ENCODE measurements at regions not wholly inside any gene's neighbourhood (a gene's known extent, or its start where the extent isn't known, plus 50 kb on each side); places are given as distances from the start of the nearest gene placed in this dataset.
A peak's percentile ranks its signal among the peaks of the same experiment; 100 is the strongest.

- no peak for DNase-seq (ENCODE audit: low read depth)
These were observed 105.0 kb upstream of the STK17B start for GRCh38 chr2:196276421-196276820.

- DNase-seq (ENCODE audit: low read depth) = peak; percentile 68
These were observed 105.6 kb upstream of the STK17B start for GRCh38 chr2:196277002-196277401.

GRCh38 chr2:196278491-196278911 is 107.1 kb upstream of the STK17B start:
- peak; percentile 98 for DNase-seq (ENCODE audit: low read depth)

GRCh38 chr2:196279541-196279940 is 108.2 kb upstream of the STK17B start:
- DNase-seq (ENCODE audit: low read depth) = no peak

- no peak for DNase-seq (ENCODE audit: low read depth)
These were observed 112.9 kb upstream of the STK17B start for GRCh38 chr2:196284144-196284844.

GRCh38 chr2:196284866-196285557 is 113.6 kb upstream of the STK17B start:
- DNase-seq (ENCODE audit: low read depth) = no peak

GRCh38 chr2:196286821-196287220 is 115.4 kb upstream of the STK17B start:
- no peak for DNase-seq (ENCODE audit: low read depth)

GRCh38 chr2:196287523-196287922 is 116.1 kb upstream of the STK17B start:
- no peak for DNase-seq (ENCODE audit: low read depth)

GRCh38 chr2:196288006-196288538 is 116.7 kb upstream of the STK17B start:
- no peak for DNase-seq (ENCODE audit: low read depth)

GRCh38 chr2:196289000-196289399 is 117.6 kb upstream of the STK17B start:
- no peak for DNase-seq (ENCODE audit: low read depth)

GRCh38 chr2:196290136-196290535 is 118.8 kb upstream of the STK17B start:
- no peak for DNase-seq (ENCODE audit: low read depth)

- DNase-seq (ENCODE audit: low read depth) = no peak
These were observed 119.2 kb upstream of the STK17B start for GRCh38 chr2:196290569-196290968.

- no peak for DNase-seq (ENCODE audit: low read depth)
These were observed 120.0 kb upstream of the STK17B start for GRCh38 chr2:196291426-196291825.

GRCh38 chr2:196291873-196292800 is 120.8 kb upstream of the STK17B start:
- DNase-seq (ENCODE audit: low read depth) = peak; percentile 33

- peak; percentile 86 for DNase-seq (ENCODE audit: low read depth)
These were observed 122.6 kb upstream of the STK17B start for GRCh38 chr2:196293751-196294515.

- peak; percentile 29 for DNase-seq (ENCODE audit: low read depth)
These were observed 123.1 kb upstream of the STK17B start for GRCh38 chr2:196294516-196294909.

GRCh38 chr2:196295005-196295404 is 123.6 kb upstream of the STK17B start:
- no peak for DNase-seq (ENCODE audit: low read depth)

- DNase-seq (ENCODE audit: low read depth) = peak; percentile 26
These were observed 126.8 kb upstream of the STK17B start for GRCh38 chr2:196298106-196298723.

- no peak for DNase-seq (ENCODE audit: low read depth)
These were observed 136.5 kb upstream of the STK17B start for GRCh38 chr2:196307775-196308305.

GRCh38 chr2:196309691-196310090 is 138.3 kb upstream of the STK17B start:
- DNase-seq (ENCODE audit: low read depth) = no peak
